HG03521 (cell line): ENCODE measurements at regions not wholly inside any gene's neighbourhood (a gene's known extent, or its start where the extent isn't known, plus 50 kb on each side); places are given as distances from the start of the nearest gene placed in this dataset.

Experiments
- ATAC-seq: cut with Tn5 transposase; IDR thresholded peaks from one replicate; pipeline ENCODE4 v1.9.1; 2021; ENCODE audit warnings: mild to moderate bottlenecking, moderate library complexity; ENCODE audit not compliant: unreplicated experiment

GRCh38 chr2:192313773-192314172, 119.0 kb upstream of the TMEFF2 start:
- ATAC-seq = no peak

GRCh38 chr2:192311701-192312460, 117.1 kb upstream of the TMEFF2 start:
- no peak for ATAC-seq

- no peak for ATAC-seq
Measured at GRCh38 chr2:192307530-192307929, 112.8 kb upstream of the TMEFF2 start.

- no peak for ATAC-seq
Measured at GRCh38 chr2:192298664-192299063, 103.9 kb upstream of the TMEFF2 start.

GRCh38 chr2:192292478-192292877, 97.7 kb upstream of the TMEFF2 start:
- ATAC-seq = no peak

- ATAC-seq = no peak
Measured at GRCh38 chr2:192288295-192288694, 93.6 kb upstream of the TMEFF2 start.

GRCh38 chr2:192286093-192286701, 91.5 kb upstream of the TMEFF2 start:
- no peak for ATAC-seq

- ATAC-seq = no peak
Measured at GRCh38 chr2:192283450-192283849, 88.7 kb upstream of the TMEFF2 start.

- ATAC-seq = no peak
Measured at GRCh38 chr2:192278701-192279100, 84.0 kb upstream of the TMEFF2 start.

- ATAC-seq = no peak
Measured at GRCh38 chr2:192277494-192278109, 82.9 kb upstream of the TMEFF2 start.

- no peak for ATAC-seq
Measured at GRCh38 chr2:192275632-192276031, 80.9 kb upstream of the TMEFF2 start.

- no peak for ATAC-seq
Measured at GRCh38 chr2:192267484-192267883, 72.8 kb upstream of the TMEFF2 start.

- ATAC-seq = no peak
Measured at GRCh38 chr2:192265751-192266150, 71.0 kb upstream of the TMEFF2 start.

- ATAC-seq = no peak
Measured at GRCh38 chr2:192254444-192254843, 59.7 kb upstream of the TMEFF2 start.

GRCh38 chr2:192253692-192254091, 59.0 kb upstream of the TMEFF2 start:
- no peak for ATAC-seq

GRCh38 chr2:192250961-192251360, 56.2 kb upstream of the TMEFF2 start:
- no peak for ATAC-seq

- ATAC-seq = no peak
Measured at GRCh38 chr2:192247456-192247855, 52.7 kb upstream of the TMEFF2 start.

- no peak for ATAC-seq
Measured at GRCh38 chr2:192246297-192246696, 51.6 kb upstream of the TMEFF2 start.

GRCh38 chr2:192245329-192245728, 50.6 kb upstream of the TMEFF2 start:
- ATAC-seq = no peak
